ENCODE measurements at regions not wholly inside any gene's neighbourhood (a gene's known extent, or its start where the extent isn't known, plus 50 kb on each side); places are given as distances from the start of the nearest gene placed in this dataset.

- TF ChIP-seq EZH2 (IDR thresholded peaks at IDR 0.05; ENCODE audit: borderline replicate concordance, low read length) = no peak
- TF ChIP-seq CTCF (IDR thresholded peaks at IDR 0.05; ENCODE audit: low read length) = no peak
These were observed 190.7 kb upstream of the CXCR4 start for GRCh38 chr2:136308611-136309010.
